ENCODE measurements at regions not wholly inside any gene's neighbourhood (a gene's known extent, or its start where the extent isn't known, plus 50 kb on each side); places are given as distances from the start of the nearest gene placed in this dataset.

DNA sequence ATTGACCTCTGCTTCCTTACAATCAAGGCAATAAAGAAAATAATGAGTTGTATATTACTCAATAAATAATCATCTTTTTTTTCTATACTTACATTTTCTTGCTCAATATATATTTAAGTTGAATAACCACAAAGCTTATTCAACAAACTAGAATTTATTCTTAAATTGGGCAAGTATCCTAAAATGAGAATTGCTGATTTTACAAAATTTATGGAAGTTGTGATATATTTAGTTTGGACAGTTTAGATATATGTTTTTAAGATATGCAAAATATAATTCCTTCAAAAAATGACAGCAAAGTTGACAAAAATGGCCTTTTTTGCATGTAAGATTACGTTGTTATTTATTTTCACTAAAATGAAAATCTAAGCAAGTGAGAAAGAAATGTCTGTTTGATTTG is 305.7 kb upstream of the GRIN3A start:
- no peak overlapping the region for H3K27ac ChIP-seq (ENCODE audit: low read depth, low read length)
- peaks cover 9% of the 10 kb centered on the region for H3K9me3 ChIP-seq (ENCODE audit: control insufficient read depth, low read length)
- WGBS, 2 experiments (ENCODE audit: insufficient coverage in 1 of 2, insufficient read length in 1 of 2): 74 to 78% methylated on average over 1 of the region's 1 CpG
- H3K4me1 ChIP-seq (ENCODE audit: control insufficient read depth, insufficient read depth, low read length): no peaks in the 10 kb centered on the region
- no peak overlapping the region for H3K4me3 ChIP-seq (ENCODE audit: low read length)
- Mint-ChIP-seq H3K27ac (no peak overlapping the region), H3K36me3 (ENCODE audit: low read depth) (no peaks in the 10 kb centered on the region), H3K27me3 (ENCODE audit: insufficient read depth) (no peaks in the 10 kb centered on the region), H3K4me1 (no peaks in the 10 kb centered on the region), H3K4me3 (no peak overlapping the region), H3K9me3 (no peaks in the 10 kb centered on the region)
- no peaks in the 10 kb centered on the region for H3K27me3 ChIP-seq (ENCODE audit: control insufficient read depth, insufficient read depth, low read length, poor library complexity, severe bottlenecking)
- H3K9ac ChIP-seq (ENCODE audit: extremely low read depth, low read length, poor library complexity, severe bottlenecking): no peak overlapping the region
- no peak for DNase-seq
- H3K36me3 ChIP-seq (ENCODE audit: control insufficient read depth, insufficient read depth, low read length): no peaks in the 10 kb centered on the region
- TF ChIP-seq CTCF (conservative IDR thresholded peaks at IDR 0.05): no peak

GRCh38 chr9:102038006-102038405 is 299.6 kb upstream of the GRIN3A start:
- Mint-ChIP-seq H3K9me3 (no peaks in the 10 kb centered on the region), H3K4me1 (no peaks in the 10 kb centered on the region), H3K4me3 (no peak overlapping the region), H3K27me3 (ENCODE audit: insufficient read depth) (no peaks in the 10 kb centered on the region), H3K36me3 (ENCODE audit: low read depth) (no peaks in the 10 kb centered on the region), H3K27ac (no peak overlapping the region)
- 33 to 54% methylated on average over 1 of the region's 1 CpG for WGBS, 2 experiments (ENCODE audit: insufficient coverage in 1 of 2, insufficient read length in 1 of 2)
- H3K9ac ChIP-seq (ENCODE audit: extremely low read depth, low read length, poor library complexity, severe bottlenecking): no peak overlapping the region
- peaks cover 14% of the 10 kb centered on the region for H3K9me3 ChIP-seq (ENCODE audit: control insufficient read depth, low read length)
- H3K36me3 ChIP-seq (ENCODE audit: control insufficient read depth, insufficient read depth, low read length): no peaks in the 10 kb centered on the region
- no peaks in the 10 kb centered on the region for H3K27me3 ChIP-seq (ENCODE audit: control insufficient read depth, insufficient read depth, low read length, poor library complexity, severe bottlenecking)
- no peak for TF ChIP-seq CTCF (conservative IDR thresholded peaks at IDR 0.05)
- no peaks in the 10 kb centered on the region for H3K4me1 ChIP-seq (ENCODE audit: control insufficient read depth, insufficient read depth, low read length)
- no peak for DNase-seq
- no peak overlapping the region for H3K27ac ChIP-seq (ENCODE audit: low read depth, low read length)
- H3K4me3 ChIP-seq (ENCODE audit: low read length): no peak overlapping the region

DNA sequence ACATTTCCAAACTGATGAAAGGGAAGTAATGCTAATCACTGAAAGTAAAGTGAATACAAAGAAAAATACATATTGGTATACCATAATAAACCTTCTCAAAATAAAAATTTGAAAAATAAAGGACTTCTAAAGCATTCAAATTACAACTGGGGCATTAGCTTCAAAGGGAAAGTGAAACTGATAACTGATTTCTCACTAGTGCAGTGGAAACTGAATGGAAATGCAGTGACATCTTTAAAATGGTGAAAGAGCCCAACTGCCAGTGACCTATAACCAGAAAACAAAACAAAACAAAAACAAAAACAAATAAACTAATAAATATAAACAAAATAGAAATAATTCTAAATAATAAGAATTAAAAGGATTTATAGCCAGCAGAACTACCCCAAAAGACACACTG is 297.5 kb upstream of the GRIN3A start:
- H3K4me1 Mint-ChIP-seq: no peaks in the 10 kb centered on the region
- H3K9me3 Mint-ChIP-seq: no peaks in the 10 kb centered on the region
- no peak overlapping the region for H3K27ac Mint-ChIP-seq
- no peak for TF ChIP-seq CTCF (conservative IDR thresholded peaks at IDR 0.05)
- H3K9ac ChIP-seq (ENCODE audit: extremely low read depth, low read length, poor library complexity, severe bottlenecking): no peak overlapping the region
- H3K4me3 ChIP-seq (ENCODE audit: low read length): no peak overlapping the region
- no peaks in the 10 kb centered on the region for H3K36me3 Mint-ChIP-seq (ENCODE audit: low read depth)
- no peak overlapping the region for H3K27ac ChIP-seq (ENCODE audit: low read depth, low read length)
- H3K27me3 ChIP-seq (ENCODE audit: control insufficient read depth, insufficient read depth, low read length, poor library complexity, severe bottlenecking): no peaks in the 10 kb centered on the region
- H3K9me3 ChIP-seq (ENCODE audit: control insufficient read depth, low read length): peaks cover 5% of the 10 kb centered on the region
- no peaks in the 10 kb centered on the region for H3K4me1 ChIP-seq (ENCODE audit: control insufficient read depth, insufficient read depth, low read length)
- no peaks in the 10 kb centered on the region for H3K27me3 Mint-ChIP-seq (ENCODE audit: insufficient read depth)
- no peak for DNase-seq
- no peak overlapping the region for H3K4me3 Mint-ChIP-seq
- H3K36me3 ChIP-seq (ENCODE audit: control insufficient read depth, insufficient read depth, low read length): no peaks in the 10 kb centered on the region
